ENCODE measurements at regions not wholly inside any gene's neighbourhood (a gene's known extent, or its start where the extent isn't known, plus 50 kb on each side); places are given as distances from the start of the nearest gene placed in this dataset.
A peak's percentile ranks its signal among the peaks of the same experiment; 100 is the strongest.
"Not testable (repeated sequence)": the region's sequence is repeated elsewhere in the genome, so short reads cannot be mapped to it uniquely, and the experiment has no call there.

DNA sequence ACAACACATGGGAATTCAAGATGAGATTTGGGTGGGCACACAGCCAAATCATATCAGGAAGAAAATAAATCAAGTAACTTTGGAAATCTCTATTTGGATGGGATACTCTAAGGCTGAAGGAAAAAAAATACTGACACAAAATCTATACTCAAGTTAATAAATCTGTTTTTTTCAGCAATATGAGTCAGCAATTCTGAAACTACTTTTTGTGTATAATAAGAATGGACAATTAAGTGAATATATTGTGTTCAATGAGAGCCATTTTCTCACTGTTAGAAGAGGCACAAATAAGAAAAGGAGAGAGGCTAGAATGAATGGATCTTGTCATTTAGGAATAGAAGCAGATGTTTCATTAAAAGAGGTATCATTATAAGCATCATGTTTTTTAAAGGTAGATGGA, 651.0 kb downstream of the TAF11L14 start:
- no peak for DNase-seq
- Mint-ChIP-seq H3K36me3 (ENCODE audit: unreplicated experiment) (peaks cover 5% of the 10 kb centered on the region), H3K4me3 (ENCODE audit: unreplicated experiment) (no peak overlapping the region), H3K4me1 (ENCODE audit: low read depth, unreplicated experiment) (no peaks in the 10 kb centered on the region), H3K9me3 (ENCODE audit: unreplicated experiment) (peaks cover 3% of the 10 kb centered on the region), H3K27me3 (ENCODE audit: unreplicated experiment) (no peaks in the 10 kb centered on the region), H3K27ac (ENCODE audit: unreplicated experiment) (no peak overlapping the region)
- TF ChIP-seq, protein P1, sequence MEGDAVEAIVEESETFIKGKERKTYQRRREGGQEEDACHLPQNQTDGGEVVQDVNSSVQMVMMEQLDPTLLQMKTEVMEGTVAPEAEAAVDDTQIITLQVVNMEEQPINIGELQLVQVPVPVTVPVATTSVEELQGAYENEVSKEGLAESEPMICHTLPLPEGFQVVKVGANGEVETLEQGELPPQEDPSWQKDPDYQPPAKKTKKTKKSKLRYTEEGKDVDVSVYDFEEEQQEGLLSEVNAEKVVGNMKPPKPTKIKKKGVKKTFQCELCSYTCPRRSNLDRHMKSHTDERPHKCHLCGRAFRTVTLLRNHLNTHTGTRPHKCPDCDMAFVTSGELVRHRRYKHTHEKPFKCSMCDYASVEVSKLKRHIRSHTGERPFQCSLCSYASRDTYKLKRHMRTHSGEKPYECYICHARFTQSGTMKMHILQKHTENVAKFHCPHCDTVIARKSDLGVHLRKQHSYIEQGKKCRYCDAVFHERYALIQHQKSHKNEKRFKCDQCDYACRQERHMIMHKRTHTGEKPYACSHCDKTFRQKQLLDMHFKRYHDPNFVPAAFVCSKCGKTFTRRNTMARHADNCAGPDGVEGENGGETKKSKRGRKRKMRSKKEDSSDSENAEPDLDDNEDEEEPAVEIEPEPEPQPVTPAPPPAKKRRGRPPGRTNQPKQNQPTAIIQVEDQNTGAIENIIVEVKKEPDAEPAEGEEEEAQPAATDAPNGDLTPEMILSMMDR (IDR thresholded peaks at IDR 0.05; ENCODE audit: partially characterized antibody, unreplicated experiment), result no peak

DNA sequence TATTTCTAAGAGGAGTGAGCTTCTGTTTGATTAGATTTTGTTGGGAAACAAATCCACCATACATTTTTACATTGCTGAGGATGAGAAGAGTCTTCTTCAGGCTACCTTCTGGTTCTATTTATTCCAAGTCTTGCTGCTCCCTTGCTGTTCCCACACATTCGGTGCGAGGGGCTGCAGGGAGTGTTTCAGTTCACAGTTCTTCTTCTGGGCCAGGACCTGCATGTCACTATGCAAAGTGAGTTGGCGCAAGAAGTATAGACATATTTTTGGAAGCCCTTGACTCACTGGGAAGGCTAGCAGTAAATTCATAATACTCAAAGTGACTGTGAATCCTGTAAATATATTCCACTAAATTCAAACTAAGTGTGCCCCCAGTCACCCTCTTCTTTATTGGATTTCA, 657.9 kb downstream of the TAF11L14 start:
- TF ChIP-seq, protein P1 (IDR thresholded peaks at IDR 0.05; ENCODE audit: partially characterized antibody, unreplicated experiment), result no peak
- Mint-ChIP-seq H3K4me3 (ENCODE audit: unreplicated experiment) (no peak overlapping the region), H3K4me1 (ENCODE audit: low read depth, unreplicated experiment) (no peaks in the 10 kb centered on the region), H3K27ac (ENCODE audit: unreplicated experiment) (no peak overlapping the region), H3K9me3 (ENCODE audit: unreplicated experiment) (no peaks in the 10 kb centered on the region), H3K27me3 (ENCODE audit: unreplicated experiment) (no peaks in the 10 kb centered on the region), H3K36me3 (ENCODE audit: unreplicated experiment) (no peaks in the 10 kb centered on the region)
- DNase-seq, result no peak

DNA sequence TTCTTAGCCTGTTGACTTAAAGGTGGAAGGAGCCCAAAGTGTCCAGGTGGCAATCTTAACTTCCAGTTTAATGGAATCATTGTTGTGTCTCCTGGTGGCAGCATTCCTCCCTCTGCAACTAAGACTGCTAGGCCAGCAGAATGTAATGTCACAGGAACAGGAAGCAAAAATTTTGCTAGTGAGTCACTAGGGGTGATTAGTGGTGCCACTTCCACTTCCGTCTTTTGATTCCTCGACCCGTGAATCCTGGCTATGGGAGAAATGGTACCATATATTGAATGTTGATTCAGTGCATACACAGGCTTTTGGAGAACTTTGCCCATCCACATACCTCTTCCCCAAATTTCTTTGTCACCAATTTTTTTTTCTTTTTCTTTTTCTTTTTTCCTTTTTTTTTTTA, 661.4 kb downstream of the TAF11L14 start:
- H3K9me3 Mint-ChIP-seq (ENCODE audit: unreplicated experiment); DNase-seq; H3K36me3 Mint-ChIP-seq (ENCODE audit: unreplicated experiment); H3K4me3 Mint-ChIP-seq (ENCODE audit: unreplicated experiment); H3K27ac Mint-ChIP-seq (ENCODE audit: unreplicated experiment); H3K27me3 Mint-ChIP-seq (ENCODE audit: unreplicated experiment); H3K4me1 Mint-ChIP-seq (ENCODE audit: low read depth, unreplicated experiment): not testable (repeated sequence)

DNA sequence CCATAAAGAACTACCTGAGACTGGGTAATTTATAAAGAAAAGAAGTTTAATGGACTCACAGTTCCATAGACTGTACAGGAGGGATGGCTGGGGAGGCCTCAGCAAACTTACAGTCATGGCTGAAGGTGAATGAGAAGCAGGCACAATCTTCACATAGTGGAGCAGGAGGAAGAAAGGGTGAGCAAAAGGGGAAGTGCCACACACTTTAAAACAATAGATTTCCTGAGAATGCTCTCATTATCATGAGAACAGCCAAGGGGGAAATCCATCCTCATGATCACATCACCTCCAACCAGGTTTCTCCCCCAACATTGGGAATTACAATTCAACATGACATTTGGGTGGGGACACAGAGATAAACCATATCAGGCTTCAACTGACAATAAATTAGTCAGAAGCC, 664.9 kb downstream of the TAF11L14 start:
- H3K4me1 Mint-ChIP-seq (ENCODE audit: low read depth, unreplicated experiment), result no peaks in the 10 kb centered on the region
- DNase-seq, result no peak
- H3K9me3 Mint-ChIP-seq (ENCODE audit: unreplicated experiment), result peaks cover 3% of the 10 kb centered on the region

DNA sequence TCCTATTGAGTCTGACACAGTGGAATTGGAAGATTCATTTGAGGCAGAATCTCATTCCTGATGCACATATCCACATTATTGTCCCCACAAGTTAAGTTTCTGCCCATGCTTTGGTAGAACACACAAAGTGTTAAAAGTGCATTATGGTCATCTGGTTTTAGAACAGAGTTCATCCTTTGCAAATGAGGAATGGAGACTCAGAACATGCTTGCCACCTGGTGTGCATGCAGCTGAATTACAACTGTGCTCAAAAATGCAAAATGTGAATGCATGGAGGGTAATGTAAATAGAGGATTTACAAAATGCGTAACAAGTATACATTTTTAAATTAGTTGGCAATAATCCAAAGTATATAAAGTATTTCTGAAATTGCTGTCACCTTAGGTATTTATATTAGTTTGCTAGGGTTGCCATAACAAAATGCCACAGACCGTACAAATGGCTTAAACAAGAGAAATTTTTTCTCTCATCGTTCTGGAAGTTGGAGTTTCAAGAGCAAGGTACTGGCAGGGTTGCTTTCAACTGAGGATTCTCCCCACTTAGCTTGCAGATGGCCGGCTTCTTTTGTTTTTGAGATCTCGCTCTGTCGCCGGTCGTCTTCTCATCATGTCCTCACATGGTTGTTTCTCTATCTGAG, 671.1 kb downstream of the TAF11L14 start:
- Mint-ChIP-seq H3K27me3 (ENCODE audit: unreplicated experiment) (no peaks in the 10 kb centered on the region), H3K27ac (ENCODE audit: unreplicated experiment) (peak overlapping the region; percentile 43), H3K4me3 (ENCODE audit: unreplicated experiment) (peak overlapping the region; percentile 4), H3K36me3 (ENCODE audit: unreplicated experiment) (no peaks in the 10 kb centered on the region), H3K4me1 (ENCODE audit: low read depth, unreplicated experiment) (peaks cover 9% of the 10 kb centered on the region), H3K9me3 (ENCODE audit: unreplicated experiment) (peaks cover 3% of the 10 kb centered on the region)
- TF ChIP-seq, protein P1 (IDR thresholded peaks at IDR 0.05; ENCODE audit: partially characterized antibody, unreplicated experiment), result peak; percentile 86
- DNase-seq, result peak; percentile 48

More for the DNA sequence above, 664.9 kb downstream of the TAF11L14 start:
- TF ChIP-seq, protein P1 (IDR thresholded peaks at IDR 0.05; ENCODE audit: partially characterized antibody, unreplicated experiment), result no peak
- Mint-ChIP-seq H3K27ac (ENCODE audit: unreplicated experiment) (no peak overlapping the region), H3K36me3 (ENCODE audit: unreplicated experiment) (no peaks in the 10 kb centered on the region), H3K4me3 (ENCODE audit: unreplicated experiment) (no peak overlapping the region), H3K27me3 (ENCODE audit: unreplicated experiment) (no peaks in the 10 kb centered on the region)

Measured in glutamatergic neuron (in vitro differentiated cells).